H1 (cell line): ENCODE measurements at regions not wholly inside any gene's neighbourhood (a gene's known extent, or its start where the extent isn't known, plus 50 kb on each side); places are given as distances from the start of the nearest gene placed in this dataset.

ENCODE experiments used
- BCL11A ChIP-seq, 2 experiments: IDR thresholded peaks; one replicate each; pipeline ENCODE4 v1.6.1; 2011; ENCODE audit warnings: low read depth in 2 of 2, low read length in 2 of 2, mild to moderate bottlenecking in 2 of 2
- CHD2 ChIP-seq: IDR thresholded peaks from 2 replicates; pipeline ENCODE4 v1.6.1; 2012; ENCODE audit warnings: low read length, improper control_type of control experiment
- HDAC6 ChIP-seq: IDR thresholded peaks from one replicate; pipeline ENCODE4 v1.7.1; 2012; ENCODE audit warnings: low read depth, mild to moderate bottlenecking, inconsistent platforms, low read length, moderate library complexity
- SP2 ChIP-seq: IDR thresholded peaks from 2 replicates; pipeline ENCODE4 v1.6.1; 2012; ENCODE audit warnings: mild to moderate bottlenecking, low read length, inconsistent platforms
- TF ChIP-seq, protein P1 (sequence below): fragments of 300-600 bp; sonication (generic); IDR thresholded peaks from 2 replicates; pipeline ENCODE4 v1.7.1; 2012; ENCODE audit warnings: low read length, moderate library complexity, mild to moderate bottlenecking, inconsistent platforms; ENCODE audit not compliant: insufficient replicate concordance
- TF ChIP-seq, protein P2 (sequence below): IDR thresholded peaks from 2 replicates; pipeline ENCODE4 v1.6.1; 2012; ENCODE audit warnings: inconsistent platforms

DNA sequence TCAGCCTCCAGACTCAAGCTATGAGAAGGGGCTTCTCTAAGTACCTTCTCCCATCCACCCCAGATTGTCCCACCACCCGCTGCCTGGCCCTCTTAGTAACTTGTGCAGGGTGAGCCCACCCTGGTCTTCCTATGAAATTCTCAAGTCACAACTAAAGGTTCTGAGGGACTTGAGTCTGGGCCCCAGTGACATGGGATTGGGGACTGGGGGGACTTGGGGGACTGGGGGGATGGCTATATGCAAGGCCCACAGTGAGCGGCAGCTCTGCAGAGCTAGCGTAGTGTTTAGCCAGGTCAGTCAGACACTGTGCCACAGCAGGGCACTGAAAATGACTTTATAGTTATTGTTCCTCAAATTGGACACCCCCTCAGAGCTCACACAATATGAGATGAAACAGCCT lies 622.3 kb upstream of the CADM1 start (continued):
- TF ChIP-seq, protein P1, sequence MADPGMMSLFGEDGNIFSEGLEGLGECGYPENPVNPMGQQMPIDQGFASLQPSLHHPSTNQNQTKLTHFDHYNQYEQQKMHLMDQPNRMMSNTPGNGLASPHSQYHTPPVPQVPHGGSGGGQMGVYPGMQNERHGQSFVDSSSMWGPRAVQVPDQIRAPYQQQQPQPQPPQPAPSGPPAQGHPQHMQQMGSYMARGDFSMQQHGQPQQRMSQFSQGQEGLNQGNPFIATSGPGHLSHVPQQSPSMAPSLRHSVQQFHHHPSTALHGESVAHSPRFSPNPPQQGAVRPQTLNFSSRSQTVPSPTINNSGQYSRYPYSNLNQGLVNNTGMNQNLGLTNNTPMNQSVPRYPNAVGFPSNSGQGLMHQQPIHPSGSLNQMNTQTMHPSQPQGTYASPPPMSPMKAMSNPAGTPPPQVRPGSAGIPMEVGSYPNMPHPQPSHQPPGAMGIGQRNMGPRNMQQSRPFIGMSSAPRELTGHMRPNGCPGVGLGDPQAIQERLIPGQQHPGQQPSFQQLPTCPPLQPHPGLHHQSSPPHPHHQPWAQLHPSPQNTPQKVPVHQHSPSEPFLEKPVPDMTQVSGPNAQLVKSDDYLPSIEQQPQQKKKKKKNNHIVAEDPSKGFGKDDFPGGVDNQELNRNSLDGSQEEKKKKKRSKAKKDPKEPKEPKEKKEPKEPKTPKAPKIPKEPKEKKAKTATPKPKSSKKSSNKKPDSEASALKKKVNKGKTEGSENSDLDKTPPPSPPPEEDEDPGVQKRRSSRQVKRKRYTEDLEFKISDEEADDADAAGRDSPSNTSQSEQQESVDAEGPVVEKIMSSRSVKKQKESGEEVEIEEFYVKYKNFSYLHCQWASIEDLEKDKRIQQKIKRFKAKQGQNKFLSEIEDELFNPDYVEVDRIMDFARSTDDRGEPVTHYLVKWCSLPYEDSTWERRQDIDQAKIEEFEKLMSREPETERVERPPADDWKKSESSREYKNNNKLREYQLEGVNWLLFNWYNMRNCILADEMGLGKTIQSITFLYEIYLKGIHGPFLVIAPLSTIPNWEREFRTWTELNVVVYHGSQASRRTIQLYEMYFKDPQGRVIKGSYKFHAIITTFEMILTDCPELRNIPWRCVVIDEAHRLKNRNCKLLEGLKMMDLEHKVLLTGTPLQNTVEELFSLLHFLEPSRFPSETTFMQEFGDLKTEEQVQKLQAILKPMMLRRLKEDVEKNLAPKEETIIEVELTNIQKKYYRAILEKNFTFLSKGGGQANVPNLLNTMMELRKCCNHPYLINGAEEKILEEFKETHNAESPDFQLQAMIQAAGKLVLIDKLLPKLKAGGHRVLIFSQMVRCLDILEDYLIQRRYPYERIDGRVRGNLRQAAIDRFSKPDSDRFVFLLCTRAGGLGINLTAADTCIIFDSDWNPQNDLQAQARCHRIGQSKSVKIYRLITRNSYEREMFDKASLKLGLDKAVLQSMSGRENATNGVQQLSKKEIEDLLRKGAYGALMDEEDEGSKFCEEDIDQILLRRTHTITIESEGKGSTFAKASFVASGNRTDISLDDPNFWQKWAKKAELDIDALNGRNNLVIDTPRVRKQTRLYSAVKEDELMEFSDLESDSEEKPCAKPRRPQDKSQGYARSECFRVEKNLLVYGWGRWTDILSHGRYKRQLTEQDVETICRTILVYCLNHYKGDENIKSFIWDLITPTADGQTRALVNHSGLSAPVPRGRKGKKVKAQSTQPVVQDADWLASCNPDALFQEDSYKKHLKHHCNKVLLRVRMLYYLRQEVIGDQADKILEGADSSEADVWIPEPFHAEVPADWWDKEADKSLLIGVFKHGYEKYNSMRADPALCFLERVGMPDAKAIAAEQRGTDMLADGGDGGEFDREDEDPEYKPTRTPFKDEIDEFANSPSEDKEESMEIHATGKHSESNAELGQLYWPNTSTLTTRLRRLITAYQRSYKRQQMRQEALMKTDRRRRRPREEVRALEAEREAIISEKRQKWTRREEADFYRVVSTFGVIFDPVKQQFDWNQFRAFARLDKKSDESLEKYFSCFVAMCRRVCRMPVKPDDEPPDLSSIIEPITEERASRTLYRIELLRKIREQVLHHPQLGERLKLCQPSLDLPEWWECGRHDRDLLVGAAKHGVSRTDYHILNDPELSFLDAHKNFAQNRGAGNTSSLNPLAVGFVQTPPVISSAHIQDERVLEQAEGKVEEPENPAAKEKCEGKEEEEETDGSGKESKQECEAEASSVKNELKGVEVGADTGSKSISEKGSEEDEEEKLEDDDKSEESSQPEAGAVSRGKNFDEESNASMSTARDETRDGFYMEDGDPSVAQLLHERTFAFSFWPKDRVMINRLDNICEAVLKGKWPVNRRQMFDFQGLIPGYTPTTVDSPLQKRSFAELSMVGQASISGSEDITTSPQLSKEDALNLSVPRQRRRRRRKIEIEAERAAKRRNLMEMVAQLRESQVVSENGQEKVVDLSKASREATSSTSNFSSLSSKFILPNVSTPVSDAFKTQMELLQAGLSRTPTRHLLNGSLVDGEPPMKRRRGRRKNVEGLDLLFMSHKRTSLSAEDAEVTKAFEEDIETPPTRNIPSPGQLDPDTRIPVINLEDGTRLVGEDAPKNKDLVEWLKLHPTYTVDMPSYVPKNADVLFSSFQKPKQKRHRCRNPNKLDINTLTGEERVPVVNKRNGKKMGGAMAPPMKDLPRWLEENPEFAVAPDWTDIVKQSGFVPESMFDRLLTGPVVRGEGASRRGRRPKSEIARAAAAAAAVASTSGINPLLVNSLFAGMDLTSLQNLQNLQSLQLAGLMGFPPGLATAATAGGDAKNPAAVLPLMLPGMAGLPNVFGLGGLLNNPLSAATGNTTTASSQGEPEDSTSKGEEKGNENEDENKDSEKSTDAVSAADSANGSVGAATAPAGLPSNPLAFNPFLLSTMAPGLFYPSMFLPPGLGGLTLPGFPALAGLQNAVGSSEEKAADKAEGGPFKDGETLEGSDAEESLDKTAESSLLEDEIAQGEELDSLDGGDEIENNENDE = no peak
- TF ChIP-seq BCL11A (IDR thresholded peaks at IDR 0.05; ENCODE audit: low read depth in 2 of 2, low read length in 2 of 2) (no peak), CHD2 (no peak), SP2 (no peak), HDAC6 (no peak)
- TF ChIP-seq, protein P2, sequence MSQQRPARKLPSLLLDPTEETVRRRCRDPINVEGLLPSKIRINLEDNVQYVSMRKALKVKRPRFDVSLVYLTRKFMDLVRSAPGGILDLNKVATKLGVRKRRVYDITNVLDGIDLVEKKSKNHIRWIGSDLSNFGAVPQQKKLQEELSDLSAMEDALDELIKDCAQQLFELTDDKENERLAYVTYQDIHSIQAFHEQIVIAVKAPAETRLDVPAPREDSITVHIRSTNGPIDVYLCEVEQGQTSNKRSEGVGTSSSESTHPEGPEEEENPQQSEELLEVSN = no peak
